OCI-LY7 (cell line): ENCODE measurements at regions not wholly inside any gene's neighbourhood (a gene's known extent, or its start where the extent isn't known, plus 50 kb on each side); places are given as distances from the start of the nearest gene placed in this dataset.
"Not testable (repeated sequence)": the region's sequence is repeated elsewhere in the genome, so short reads cannot be mapped to it uniquely, and the experiment has no call there.

ENCODE experiments used
- BruUV-seq: library from RNA; stranded (reverse); fragments of 400-500 nt; replicated peaks from 2 replicates; lab custom pipeline; 2021; lab: Mats Ljungman, UMichigan
- CTCF ChIA-PET: fragments of 300-600 bp; sonication (Branson Sonifier 250); formaldehyde crosslinking; loops from one replicate; lab custom pipeline; 2022; ENCODE audit warnings: antibody characterized with exemption; ENCODE audit not compliant: unreplicated experiment; lab: Charles Lee
- POLR2A ChIA-PET: fragments of 300-600 bp; sonication (Branson Sonifier 250); formaldehyde crosslinking; loops from one replicate; lab custom pipeline; 2022; ENCODE audit warnings: antibody characterized with exemption; lab: Charles Lee
- DNase-seq: peaks from one replicate; pipeline ENCODE4 v3.0.0-alpha.2; 2015; ENCODE audit warnings: low spot score
- H2AFZ ChIP-seq: fragments of 200-600 bp; sonication (generic), shearing (Covaris generic); 2 replicates; pipeline ENCODE4 v1.6.1; 2014; ENCODE audit warnings: mild to moderate bottlenecking, antibody characterized with exemption, low read length, moderate library complexity
- H3K27ac ChIP-seq: fragments of 200-600 bp; sonication (generic); 2 replicates; pipeline ENCODE4 v1.5.1; 2014; ENCODE audit warnings: mixed run types, low read depth, mild to moderate bottlenecking, moderate library complexity, low read length, inconsistent platforms; ENCODE audit not compliant: poor library complexity, severe bottlenecking
- H3K36me3 ChIP-seq: fragments of 200-600 bp; sonication (generic); 2 replicates; pipeline ENCODE4 v1.6.1; 2014; ENCODE audit warnings: mild to moderate bottlenecking, antibody characterized with exemption, low read length, moderate library complexity, mixed read lengths; ENCODE audit not compliant: insufficient read depth
- H3K4me1 ChIP-seq: fragments of 200-600 bp; sonication (generic); 2 replicates; pipeline ENCODE4 v1.5.1; 2014; ENCODE audit warnings: mild to moderate bottlenecking, low read length; ENCODE audit not compliant: insufficient read depth, poor library complexity, severe bottlenecking
- H3K4me2 ChIP-seq: fragments of 200-600 bp; sonication (generic); 2 replicates; pipeline ENCODE4 v1.6.1; 2014; ENCODE audit warnings: mild to moderate bottlenecking, low read length
- H3K4me3 ChIP-seq: fragments of 200-600 bp; sonication (generic); 2 replicates; pipeline ENCODE4 v1.5.1; 2014; ENCODE audit warnings: mild to moderate bottlenecking, low read depth, low read length; ENCODE audit not compliant: poor library complexity, severe bottlenecking
- H3K79me2 ChIP-seq: fragments of 200-600 bp; sonication (generic); 2 replicates; pipeline ENCODE4 v1.6.1; 2016; ENCODE audit warnings: low read depth, mild to moderate bottlenecking, low read length, moderate library complexity, mixed read lengths; ENCODE audit not compliant: insufficient read depth
- H3K9me2 ChIP-seq: fragments of 200-600 bp; sonication (generic); 2 replicates; pipeline ENCODE4 v1.6.1; 2016; ENCODE audit warnings: mild to moderate bottlenecking, low read length, mixed read lengths; ENCODE audit not compliant: insufficient read depth
- H3K9me3 ChIP-seq: fragments of 200-600 bp; sonication (generic); 2 replicates; pipeline ENCODE4 v1.6.1; 2014; ENCODE audit warnings: mild to moderate bottlenecking, mixed run types, low read length, mixed read lengths
- H4K20me1 ChIP-seq: fragments of 200-600 bp; sonication (generic); 2 replicates; pipeline ENCODE4 v1.6.1; 2014; ENCODE audit warnings: mild to moderate bottlenecking, antibody characterized with exemption, low read length, moderate library complexity, mixed read lengths; ENCODE audit not compliant: insufficient read depth
- EZH2phosphoT487 ChIP-seq: fragments of 200-600 bp; sonication (generic); IDR thresholded peaks from 2 replicates; pipeline ENCODE4 v1.6.1; 2018; ENCODE audit warnings: low read depth, borderline replicate concordance, mild to moderate bottlenecking, mixed run types, antibody characterized with exemption, low read length, moderate library complexity, mixed read lengths
- intact Hi-C: fragments of 100-400 bp; cut with micrococcal nuclease; formaldehyde crosslinking; loops from one replicate; pipeline ENCODE4 v1.10.0; 2022; ENCODE audit not compliant: unreplicated experiment
- TF ChIP-seq, protein P1 (sequence below): fragments of 200-600 bp; sonication (generic); conservative IDR thresholded peaks from 2 replicates; pipeline ENCODE4 v1.5.1; 2014; ENCODE audit warnings: mild to moderate bottlenecking, antibody characterized with exemption, low read length, moderate library complexity, mixed read lengths

GRCh38 chr3:105284876-105285275 is 81.8 kb upstream of the ALCAM start:
- Histone ChIP-seq H3K4me2 (no peak overlapping the region), H3K9me2 (no peaks in the 10 kb centered on the region), H3K27ac (no peak overlapping the region), H3K4me1 (no peaks in the 10 kb centered on the region), H4K20me1 (no peaks in the 10 kb centered on the region), H2AFZ (no peak overlapping the region), H3K9me3 (no peaks in the 10 kb centered on the region), H3K4me3 (no peak overlapping the region), H3K36me3 (no peaks in the 10 kb centered on the region), H3K79me2 (no peaks in the 10 kb centered on the region)
- intact Hi-C loops, result no loop called here
- ChIA-PET POLR2A (interaction anchor here (0.5 to 0.6 kb wide), 3 partner anchors 21 to 1301 kb away, joined by 3 to 5 read pairs (median 4); no protein-coding TSS in a partner anchor), CTCF (no interaction called here)
- TF ChIP-seq, protein P1, sequence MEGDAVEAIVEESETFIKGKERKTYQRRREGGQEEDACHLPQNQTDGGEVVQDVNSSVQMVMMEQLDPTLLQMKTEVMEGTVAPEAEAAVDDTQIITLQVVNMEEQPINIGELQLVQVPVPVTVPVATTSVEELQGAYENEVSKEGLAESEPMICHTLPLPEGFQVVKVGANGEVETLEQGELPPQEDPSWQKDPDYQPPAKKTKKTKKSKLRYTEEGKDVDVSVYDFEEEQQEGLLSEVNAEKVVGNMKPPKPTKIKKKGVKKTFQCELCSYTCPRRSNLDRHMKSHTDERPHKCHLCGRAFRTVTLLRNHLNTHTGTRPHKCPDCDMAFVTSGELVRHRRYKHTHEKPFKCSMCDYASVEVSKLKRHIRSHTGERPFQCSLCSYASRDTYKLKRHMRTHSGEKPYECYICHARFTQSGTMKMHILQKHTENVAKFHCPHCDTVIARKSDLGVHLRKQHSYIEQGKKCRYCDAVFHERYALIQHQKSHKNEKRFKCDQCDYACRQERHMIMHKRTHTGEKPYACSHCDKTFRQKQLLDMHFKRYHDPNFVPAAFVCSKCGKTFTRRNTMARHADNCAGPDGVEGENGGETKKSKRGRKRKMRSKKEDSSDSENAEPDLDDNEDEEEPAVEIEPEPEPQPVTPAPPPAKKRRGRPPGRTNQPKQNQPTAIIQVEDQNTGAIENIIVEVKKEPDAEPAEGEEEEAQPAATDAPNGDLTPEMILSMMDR, result no peak
- no peak for TF ChIP-seq EZH2phosphoT487
- no peak for DNase-seq
- BruUV-seq, result no TSS peak

DNA sequence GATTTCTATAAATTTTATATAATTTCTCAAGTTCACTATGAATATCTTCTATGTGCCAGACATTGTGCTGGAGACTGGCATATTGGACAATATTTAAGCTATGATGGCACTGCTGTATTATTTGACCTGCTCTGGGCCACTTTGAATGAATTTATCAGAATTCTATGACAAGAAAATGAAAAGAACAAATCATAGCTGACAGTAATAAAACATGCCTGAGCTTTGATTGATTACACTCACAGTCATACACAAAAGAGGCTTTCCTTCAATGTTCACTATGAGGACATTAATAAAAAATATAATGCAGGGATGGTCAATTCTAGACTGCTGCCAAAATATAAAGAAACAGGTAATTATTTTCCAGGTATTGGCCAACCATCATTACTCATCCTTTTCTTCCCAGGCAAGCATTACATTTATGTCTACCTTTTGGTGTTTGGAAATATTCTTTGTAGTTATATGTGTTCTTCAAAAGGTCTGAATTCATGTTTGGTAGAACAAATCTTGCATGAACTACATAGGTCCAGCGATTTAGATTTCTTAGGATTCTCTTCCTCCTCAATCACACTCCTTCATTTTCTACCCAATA is 81.0 kb upstream of the ALCAM start:
- POLR2A ChIA-PET, result no interaction called here
- CTCF ChIA-PET, result no interaction called here

DNA sequence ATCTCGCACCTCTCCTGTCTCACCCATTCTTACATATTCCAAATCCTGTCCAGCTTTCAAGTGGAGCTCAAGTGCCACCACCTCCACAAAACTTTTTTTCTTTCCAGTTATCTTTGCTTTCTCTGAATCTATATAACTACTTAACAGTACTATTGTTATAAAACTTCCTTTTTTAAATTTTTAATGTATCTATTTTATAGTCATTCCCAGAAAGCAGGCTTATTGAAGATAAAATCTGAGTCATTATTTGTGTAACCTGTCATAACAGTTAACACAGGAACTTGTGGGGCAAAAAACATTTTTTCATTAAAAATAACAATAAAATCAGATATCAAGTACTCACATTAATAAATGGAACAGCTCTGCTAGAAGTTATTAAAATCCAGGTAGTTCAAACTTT is 73.3 kb upstream of the ALCAM start:
- no peak for DNase-seq
- no peak for TF ChIP-seq EZH2phosphoT487
- TF ChIP-seq, protein P1, result no peak
- H3K36me3 ChIP-seq, result no peaks in the 10 kb centered on the region
- ChIA-PET CTCF (no interaction called here), POLR2A (no interaction called here)
- intact Hi-C loops, result no loop called here
- H3K27ac ChIP-seq, result no peak overlapping the region
- H2AFZ ChIP-seq, result no peak overlapping the region
- H3K4me3 ChIP-seq, result no peak overlapping the region
- H3K4me2 ChIP-seq, result no peak overlapping the region
- no TSS peak for BruUV-seq
- H3K9me2 ChIP-seq, result no peaks in the 10 kb centered on the region
- H3K9me3 ChIP-seq, result no peaks in the 10 kb centered on the region
- H4K20me1 ChIP-seq, result no peaks in the 10 kb centered on the region
- H3K79me2 ChIP-seq, result no peaks in the 10 kb centered on the region
- no peaks in the 10 kb centered on the region for H3K4me1 ChIP-seq

More for the DNA sequence above, 81.0 kb upstream of the ALCAM start:
- Histone ChIP-seq H3K4me3 (no peak overlapping the region), H3K4me1 (no peaks in the 10 kb centered on the region), H3K9me3 (no peaks in the 10 kb centered on the region), H3K9me2 (no peaks in the 10 kb centered on the region), H3K36me3 (no peaks in the 10 kb centered on the region), H3K27ac (no peak overlapping the region), H4K20me1 (no peaks in the 10 kb centered on the region), H3K4me2 (no peak overlapping the region), H3K79me2 (no peaks in the 10 kb centered on the region), H2AFZ (no peak overlapping the region)
- intact Hi-C loops, result no loop called here
- DNase-seq, result no peak
- no TSS peak for BruUV-seq
- TF ChIP-seq, protein P1, result no peak
- TF ChIP-seq EZH2phosphoT487, result no peak

- DNase-seq, POLR2A ChIA-PET: not testable (repeated sequence)
These were observed 70.4 kb upstream of the ALCAM start for GRCh38 chr3:105296182-105296822.

More at GRCh38 chr3:105296182-105296822, 70.4 kb upstream of the ALCAM start:
- intact Hi-C loops, H3K27ac ChIP-seq, H3K9me2 ChIP-seq, H3K4me2 ChIP-seq, BruUV-seq, H3K9me3 ChIP-seq, H3K79me2 ChIP-seq, CTCF ChIA-PET, H4K20me1 ChIP-seq, H3K4me1 ChIP-seq, H3K36me3 ChIP-seq, H2AFZ ChIP-seq, H3K4me3 ChIP-seq: not testable (repeated sequence)
